ENCODE measurements at regions not wholly inside any gene's neighbourhood (a gene's known extent, or its start where the extent isn't known, plus 50 kb on each side); places are given as distances from the start of the nearest gene placed in this dataset.

- TF ChIP-seq HMGXB4 (CRISPR knock-in tag; IDR thresholded peaks at IDR 0.05; ENCODE audit: borderline replicate concordance) (no peak), HDAC2 (IDR thresholded peaks at IDR 0.05) (no peak), FOSB (CRISPR knock-in tag; IDR thresholded peaks at IDR 0.05) (no peak), RCOR1 (IDR thresholded peaks at IDR 0.05; ENCODE audit: low read depth, low read length) (no peak), E2F6 (IDR thresholded peaks at IDR 0.05; ENCODE audit: borderline replicate concordance, low read depth) (no peak), POLR2AphosphoS2 (conservative IDR thresholded peaks at IDR 0.05; ENCODE audit: low read length) (no peak), EHMT2 (IDR thresholded peaks at IDR 0.05; ENCODE audit: low read depth) (no peak), EP300 (IDR thresholded peaks at IDR 0.05) (no peak), ELK1 (IDR thresholded peaks at IDR 0.05; ENCODE audit: low read depth, low read length) (no peak)
These were observed 912.3 kb upstream of the SEL1L start (continued) for GRCh38 chr14:82445810-82446570.

GRCh38 chr14:82447586-82447985 lies 913.9 kb upstream of the SEL1L start:
- CTCF ChIA-PET: no interaction called here
- POLR2A ChIA-PET: no interaction called here
- Histone ChIP-seq H3K4me2 (no peak overlapping the region), H3K4me3 (no peak overlapping the region), H3K27ac (no peak overlapping the region), H3K4me1 (no peaks in the 10 kb centered on the region), H3K9me3 (0 out of 3 replicates have a peak, but pooled peaks cover 5% of the 10 kb centered on the region)
- no peak for DNase-seq (ENCODE audit: low read depth in 1 of 2, low spot score in 1 of 2)
- WGBS (ENCODE audit: missing lambda C conversion rate): 4% methylated on average over 3 of the region's 3 CpGs
- no peak for TF ChIP-seq FOSB (CRISPR knock-in tag; IDR thresholded peaks at IDR 0.05)
- no peak for TF ChIP-seq TFCP2L1 (CRISPR knock-in tag; IDR thresholded peaks at IDR 0.05)
- ATAC-seq: no peak
- no peak for FAIRE-seq

GRCh38 chr14:82449926-82450468 lies 916.3 kb upstream of the SEL1L start:
- Histone ChIP-seq H3K4me3 (no peak overlapping the region), H3K4me1 (no peaks in the 10 kb centered on the region), H3K4me2 (no peak overlapping the region), H3K9me3 (peaks cover 11% of the 10 kb centered on the region; the same call in 2 of the 3 replicates), H3K27ac (no peak overlapping the region)
- 14% methylated on average over 5 of the region's 5 CpGs for WGBS (ENCODE audit: missing lambda C conversion rate)
- no peak for DNase-seq (ENCODE audit: low read depth in 1 of 2, low spot score in 1 of 2)
- no peak for ATAC-seq
- no peak for FAIRE-seq
- CTCF ChIA-PET: no interaction called here
- POLR2A ChIA-PET: no interaction called here
- TF ChIP-seq HDAC2 (IDR thresholded peaks at IDR 0.05) (no peak), SMC3 (IDR thresholded peaks at IDR 0.05) (no peak), KDM1A (IDR thresholded peaks at IDR 0.05; ENCODE audit: low read depth) (no peak), HOXA7 (CRISPR knock-in tag; IDR thresholded peaks at IDR 0.05) (no peak), E2F6 (IDR thresholded peaks at IDR 0.05; ENCODE audit: borderline replicate concordance, low read depth) (no peak), JUNB (IDR thresholded peaks at IDR 0.05) (no peak), PHF8 (IDR thresholded peaks at IDR 0.05; ENCODE audit: borderline replicate concordance, low read depth) (no peak), RAD21 (conservative IDR thresholded peaks at IDR 0.05 in 1 of 2, IDR thresholded peaks at IDR 0.05 in 1 of 2) (no peak), CTCF (IDR thresholded peaks at IDR 0.05) (no peak), RFX5 (IDR thresholded peaks at IDR 0.05) (no peak), ZSCAN20 (CRISPR knock-in tag; IDR thresholded peaks at IDR 0.05) (no peak), CBX2 (IDR thresholded peaks at IDR 0.05; ENCODE audit: borderline replicate concordance, low read depth) (no peak), FOXS1 (CRISPR knock-in tag; IDR thresholded peaks at IDR 0.05) (no peak), ZFP36 (IDR thresholded peaks at IDR 0.05; ENCODE audit: borderline replicate concordance, partially characterized antibody) (no peak), JUN (IDR thresholded peaks at IDR 0.05) (no peak), MAFK (IDR thresholded peaks at IDR 0.05; ENCODE audit: partially characterized antibody) (no peak), USF2 (IDR thresholded peaks at IDR 0.05) (no peak), ATOH8 (CRISPR knock-in tag; IDR thresholded peaks at IDR 0.05; ENCODE audit: low read depth) (no peak), TFCP2L1 (CRISPR knock-in tag; IDR thresholded peaks at IDR 0.05) (no peak)
